22Rv1 (cell line): ENCODE measurements at regions not wholly inside any gene's neighbourhood (a gene's known extent, or its start where the extent isn't known, plus 50 kb on each side); places are given as distances from the start of the nearest gene placed in this dataset.

Experiments used
- H3K27ac ChIP-seq: fragments of 450-650 bp; 2 replicates; pipeline ENCODE4 v1.5.1; 2017
- CTCF ChIP-seq: fragments of 450-650 bp; IDR thresholded peaks from 2 replicates; pipeline ENCODE4 v1.5.1; 2017; ENCODE audit warnings: mild to moderate bottlenecking
- ZFX ChIP-seq: fragments of 450-650 bp; IDR thresholded peaks from 2 replicates; pipeline ENCODE4 v1.6.1; 2017; ENCODE audit warnings: antibody characterized with exemption, borderline replicate concordance

- TF ChIP-seq ZFX, result no peak
- TF ChIP-seq CTCF, result no peak
- H3K27ac ChIP-seq, result no peak overlapping the region
Observed at GRCh38 chr9:79985264-79985663, 413.5 kb downstream of the TLE4 start.

- H3K27ac ChIP-seq, result no peak overlapping the region
- TF ChIP-seq ZFX (no peak), CTCF (no peak)
Observed at GRCh38 chr9:79984429-79985067, 412.8 kb downstream of the TLE4 start.

GRCh38 chr9:79980432-79980831, 408.7 kb downstream of the TLE4 start:
- TF ChIP-seq CTCF (no peak), ZFX (no peak)
- H3K27ac ChIP-seq, result no peak overlapping the region

- TF ChIP-seq ZFX (no peak), CTCF (no peak)
- H3K27ac ChIP-seq, result peak overlapping the region; percentile 80
Observed at GRCh38 chr9:79977510-79978197, 405.9 kb downstream of the TLE4 start.

- peak overlapping the region; percentile 80 for H3K27ac ChIP-seq
- TF ChIP-seq CTCF (no peak), ZFX (no peak)
Observed at GRCh38 chr9:79977074-79977435, 405.3 kb downstream of the TLE4 start.

- H3K27ac ChIP-seq, result peak overlapping the region; percentile 80
- TF ChIP-seq ZFX (no peak), CTCF (no peak)
Observed at GRCh38 chr9:79976257-79977073, 404.7 kb downstream of the TLE4 start.

GRCh38 chr9:79975621-79976256, 404.0 kb downstream of the TLE4 start:
- peak overlapping the region; percentile 80 for H3K27ac ChIP-seq

More at GRCh38 chr9:79975621-79976256, 404.0 kb downstream of the TLE4 start:
- no peak for TF ChIP-seq CTCF
- TF ChIP-seq ZFX, result no peak
